ENCODE measurements at regions not wholly inside any gene's neighbourhood (a gene's known extent, or its start where the extent isn't known, plus 50 kb on each side); places are given as distances from the start of the nearest gene placed in this dataset.
A peak's percentile ranks its signal among the peaks of the same experiment; 100 is the strongest.
"Not testable (repeated sequence)": the region's sequence is repeated elsewhere in the genome, so short reads cannot be mapped to it uniquely, and the experiment has no call there.

GRCh38 chr12:31162896-31163560 lies 89.4 kb downstream of the DDX11 start:
- not testable (repeated sequence) for DNase-seq (ENCODE audit: insufficient read length); FAIRE-seq

GRCh38 chr12:31174293-31174692 lies 100.6 kb downstream of the DDX11 start:
- not testable (repeated sequence) for DNase-seq (ENCODE audit: insufficient read length); FAIRE-seq

GRCh38 chr12:31177514-31177913 lies 103.9 kb downstream of the DDX11 start:
- not testable (repeated sequence) for DNase-seq (ENCODE audit: insufficient read length)
- peak; percentile 56 for FAIRE-seq

- FAIRE-seq = not testable (repeated sequence)
Observed at GRCh38 chr12:31178875-31179274, 105.2 kb downstream of the DDX11 start.

GRCh38 chr12:31179627-31180237 lies 106.1 kb downstream of the DDX11 start:
- FAIRE-seq = peak; percentile 85
- not testable (repeated sequence) for DNase-seq (ENCODE audit: insufficient read length)

More at GRCh38 chr12:31178875-31179274, 105.2 kb downstream of the DDX11 start:
- not testable (repeated sequence) for DNase-seq (ENCODE audit: insufficient read length)

GRCh38 chr12:31182571-31182970 lies 108.9 kb downstream of the DDX11 start:
- not testable (repeated sequence) for FAIRE-seq

GRCh38 chr12:31183107-31183506 lies 109.4 kb downstream of the DDX11 start:
- not testable (repeated sequence) for DNase-seq (ENCODE audit: insufficient read length); FAIRE-seq

More at GRCh38 chr12:31182571-31182970, 108.9 kb downstream of the DDX11 start:
- DNase-seq (ENCODE audit: insufficient read length) = not testable (repeated sequence)

- not testable (repeated sequence) for FAIRE-seq; DNase-seq (ENCODE audit: insufficient read length)
Observed at GRCh38 chr12:31183899-31184298, 110.2 kb downstream of the DDX11 start.

GRCh38 chr12:31184667-31185066 lies 111.0 kb downstream of the DDX11 start:
- not testable (repeated sequence) for FAIRE-seq

GRCh38 chr12:31192689-31193088 lies 119.0 kb downstream of the DDX11 start:
- peak; percentile 77 for FAIRE-seq
- not testable (repeated sequence) for DNase-seq (ENCODE audit: insufficient read length)

More at GRCh38 chr12:31184667-31185066, 111.0 kb downstream of the DDX11 start:
- DNase-seq (ENCODE audit: insufficient read length) = not testable (repeated sequence)

- DNase-seq (ENCODE audit: insufficient read length) = not testable (repeated sequence)
Observed at GRCh38 chr12:31195620-31196019, 122.0 kb downstream of the DDX11 start.

GRCh38 chr12:31199476-31199875 lies 125.8 kb downstream of the DDX11 start:
- not testable (repeated sequence) for FAIRE-seq; DNase-seq (ENCODE audit: insufficient read length)

More at GRCh38 chr12:31195620-31196019, 122.0 kb downstream of the DDX11 start:
- FAIRE-seq = peak; percentile 58

- DNase-seq (ENCODE audit: insufficient read length) (no peak), FAIRE-seq (no peak)
- TF ChIP-seq POLR2AphosphoS5 (IDR thresholded peaks at IDR 0.05; ENCODE audit: low read depth, low read length) (no peak), TAF1 (IDR thresholded peaks at IDR 0.05; ENCODE audit: borderline replicate concordance, low read depth, low read length) (no peak), POLR2A (IDR thresholded peaks at IDR 0.05; ENCODE audit: low read depth, low read length) (no peak)
Observed at GRCh38 chr12:31201382-31201781, 124.6 kb downstream of the SINHCAF start.

GRCh38 chr12:31203261-31203660 lies 122.7 kb downstream of the SINHCAF start:
- FAIRE-seq = no peak

GRCh38 chr12:31205054-31205453 lies 120.9 kb downstream of the SINHCAF start:
- no peak for DNase-seq (ENCODE audit: insufficient read length)
- TF ChIP-seq POLR2AphosphoS5 (IDR thresholded peaks at IDR 0.05; ENCODE audit: low read depth, low read length) (no peak), TAF1 (IDR thresholded peaks at IDR 0.05; ENCODE audit: borderline replicate concordance, low read depth, low read length) (no peak), POLR2A (IDR thresholded peaks at IDR 0.05; ENCODE audit: low read depth, low read length) (no peak)
- FAIRE-seq = peak; percentile 91

More at GRCh38 chr12:31203261-31203660, 122.7 kb downstream of the SINHCAF start:
- no peak for DNase-seq (ENCODE audit: insufficient read length)
- TF ChIP-seq POLR2A (IDR thresholded peaks at IDR 0.05; ENCODE audit: low read depth, low read length) (no peak), TAF1 (IDR thresholded peaks at IDR 0.05; ENCODE audit: borderline replicate concordance, low read depth, low read length) (no peak)
